Fibroblast of skin of back (primary cell): ENCODE measurements at regions not wholly inside any gene's neighbourhood (a gene's known extent, or its start where the extent isn't known, plus 50 kb on each side); places are given as distances from the start of the nearest gene placed in this dataset.
"Not testable (repeated sequence)": the region's sequence is repeated elsewhere in the genome, so short reads cannot be mapped to it uniquely, and the experiment has no call there.

ENCODE experiments used
- DNase-seq: peaks from one replicate; pipeline ENCODE4 v3.0.0-alpha.2; 2013

DNA sequence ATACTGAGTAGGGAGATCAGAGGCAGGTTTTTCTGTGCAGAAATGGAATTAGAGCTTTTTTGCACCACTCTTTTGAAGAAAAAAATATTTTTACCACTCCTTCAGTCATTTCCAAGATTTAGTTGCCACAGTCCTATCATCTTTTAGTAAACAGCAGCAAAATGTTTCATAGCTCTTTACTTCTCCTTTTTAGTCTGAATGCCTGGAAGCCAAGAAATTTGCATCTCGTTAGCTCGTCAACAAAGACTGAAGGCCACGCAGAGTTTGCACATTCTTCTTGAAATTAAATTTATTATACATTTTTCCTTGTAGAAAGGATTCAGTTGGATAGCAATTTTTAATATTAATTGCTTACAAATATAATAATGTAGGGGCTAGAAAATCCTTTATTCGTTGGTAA, 544.5 kb upstream of the ATP2B1 start:
- no peak for DNase-seq

DNA sequence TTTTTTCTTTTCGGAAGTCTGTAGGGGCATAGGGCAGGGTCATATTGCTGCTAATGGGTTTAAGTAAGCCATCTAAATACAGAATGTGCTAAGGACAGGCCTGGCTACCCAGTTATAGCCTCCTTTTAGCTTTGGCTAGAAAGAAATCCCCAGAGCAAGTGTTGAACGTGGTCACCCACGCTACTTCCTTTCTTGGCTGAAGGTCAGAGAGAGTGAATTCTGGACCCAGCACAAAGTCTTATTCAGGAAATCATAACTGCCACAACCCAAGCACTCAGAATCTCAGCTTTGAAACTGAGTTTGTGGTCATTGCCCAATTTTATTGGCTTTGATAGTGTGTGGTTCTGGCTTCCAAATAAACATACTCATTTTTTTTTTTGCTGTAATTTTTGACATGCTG, 542.1 kb upstream of the ATP2B1 start:
- DNase-seq: no peak

DNA sequence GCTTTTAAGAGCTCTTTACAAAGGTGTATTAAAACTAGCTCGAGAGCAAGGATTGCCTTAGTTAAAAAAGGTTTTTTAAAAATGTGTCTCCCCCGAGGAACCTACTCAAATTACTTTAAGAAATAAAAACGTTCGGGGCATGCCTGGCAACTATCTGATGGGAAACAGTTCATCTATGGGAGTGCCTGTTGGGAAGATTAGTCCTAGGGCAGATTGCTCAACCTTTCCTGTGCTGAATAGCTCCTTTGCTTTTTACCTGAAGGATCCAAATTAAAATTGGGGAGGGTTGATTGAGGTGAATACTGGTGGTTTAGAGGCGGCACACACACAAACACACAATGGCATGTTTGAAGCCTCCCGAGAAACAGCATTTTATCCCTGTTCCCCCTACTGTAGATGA, 541.4 kb upstream of the ATP2B1 start:
- DNase-seq: no peak

DNA sequence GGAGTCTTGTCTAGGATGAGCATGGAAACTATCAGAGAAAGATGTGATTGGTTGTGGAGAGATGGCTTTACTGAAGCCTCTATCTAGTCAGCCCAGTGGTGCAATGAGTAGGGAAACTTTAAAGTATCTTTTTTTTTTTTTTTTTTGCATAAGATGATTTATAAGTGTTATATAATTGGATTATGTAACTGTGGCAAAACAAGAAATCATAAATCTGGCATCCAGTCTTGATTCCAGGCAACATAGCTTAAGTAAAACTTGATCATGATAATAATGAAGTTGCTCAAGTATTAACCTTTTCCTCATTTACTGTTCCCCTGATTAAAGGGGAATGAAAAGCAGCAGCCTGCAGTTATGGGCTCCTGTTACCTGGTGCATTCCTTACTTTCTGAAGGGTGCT, 538.0 kb upstream of the ATP2B1 start:
- DNase-seq: no peak

DNA sequence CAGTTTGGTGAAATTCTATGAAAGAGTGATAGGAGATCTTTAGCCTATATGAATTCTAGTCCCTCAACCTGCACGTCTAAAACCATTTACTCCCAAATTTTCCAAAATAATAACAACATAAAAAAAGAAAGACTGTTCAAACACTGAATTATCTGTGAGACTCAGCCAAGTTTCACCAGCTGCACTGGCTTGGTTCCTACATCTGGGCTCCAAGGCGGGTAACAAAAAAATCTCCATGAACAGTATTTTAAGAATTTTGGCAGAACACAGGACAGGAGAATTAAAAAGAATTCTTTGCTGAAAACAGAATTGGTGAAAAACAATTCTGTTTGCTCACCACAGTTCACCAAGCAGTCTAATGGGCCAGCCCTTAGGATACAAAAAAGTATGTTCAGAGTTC, 536.8 kb upstream of the ATP2B1 start:
- no peak for DNase-seq

DNA sequence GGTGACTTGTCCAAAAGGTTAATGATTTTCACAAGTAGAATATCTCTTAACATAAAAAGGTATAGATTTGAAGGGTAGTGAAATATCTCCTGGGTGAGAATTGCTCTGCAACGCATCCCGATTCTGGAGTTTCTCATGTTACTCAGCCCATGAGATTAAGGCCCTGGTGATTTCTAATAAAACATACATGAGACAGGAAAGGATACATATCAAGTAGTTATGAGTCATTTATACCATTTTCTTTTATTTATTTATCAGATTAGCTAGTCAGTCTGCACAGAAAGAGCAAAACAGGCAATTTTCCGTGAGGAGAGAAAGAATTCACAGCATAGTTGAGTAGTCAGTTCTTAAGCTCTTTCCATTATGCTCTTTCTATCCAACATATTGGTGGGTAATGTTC, 535.6 kb upstream of the ATP2B1 start:
- peak; percentile 36 for DNase-seq

DNA sequence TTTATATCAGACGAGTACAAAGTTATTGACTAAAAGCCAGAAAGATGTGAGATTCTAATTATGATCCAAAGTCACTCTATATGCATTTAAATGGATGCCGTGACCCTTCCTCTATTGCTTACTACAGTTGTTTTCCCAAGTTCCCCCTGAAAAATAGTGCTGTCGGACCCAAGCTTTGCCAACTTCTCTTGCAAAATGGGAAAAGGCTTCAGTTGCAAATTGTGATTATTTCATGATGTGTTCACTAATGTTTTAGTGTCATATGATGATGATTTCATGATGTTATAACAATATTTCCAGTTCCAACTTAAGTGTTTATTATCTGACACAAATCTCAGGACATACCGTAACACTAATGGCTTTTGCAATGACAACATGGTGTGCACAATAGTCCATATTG, 534.6 kb upstream of the ATP2B1 start:
- DNase-seq: no peak

DNA sequence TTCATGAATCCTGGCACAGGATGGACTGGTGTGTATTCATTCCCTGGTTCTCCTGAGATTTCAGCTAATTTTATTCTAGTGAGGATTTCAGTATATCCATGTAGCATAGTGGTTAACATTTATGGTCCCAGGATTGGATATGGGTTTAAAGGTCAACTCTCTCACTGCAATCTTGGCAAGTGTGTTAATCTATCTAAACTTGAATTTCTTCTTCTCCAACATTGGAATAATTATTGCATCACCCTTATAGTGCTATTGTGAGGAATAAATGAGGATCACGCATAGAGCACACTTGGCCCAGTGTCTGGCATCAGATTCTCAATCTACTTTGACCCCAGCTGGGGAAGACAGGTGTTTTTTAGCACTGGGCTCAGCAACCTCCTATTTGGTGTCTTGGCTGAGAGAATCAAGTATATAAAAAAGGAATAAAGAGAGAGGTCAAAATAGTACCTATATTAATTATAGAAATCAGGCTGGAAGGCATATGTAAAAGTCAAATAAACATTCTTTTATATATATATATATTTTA, 531.2 kb upstream of the ATP2B1 start:
- DNase-seq: no peak

DNA sequence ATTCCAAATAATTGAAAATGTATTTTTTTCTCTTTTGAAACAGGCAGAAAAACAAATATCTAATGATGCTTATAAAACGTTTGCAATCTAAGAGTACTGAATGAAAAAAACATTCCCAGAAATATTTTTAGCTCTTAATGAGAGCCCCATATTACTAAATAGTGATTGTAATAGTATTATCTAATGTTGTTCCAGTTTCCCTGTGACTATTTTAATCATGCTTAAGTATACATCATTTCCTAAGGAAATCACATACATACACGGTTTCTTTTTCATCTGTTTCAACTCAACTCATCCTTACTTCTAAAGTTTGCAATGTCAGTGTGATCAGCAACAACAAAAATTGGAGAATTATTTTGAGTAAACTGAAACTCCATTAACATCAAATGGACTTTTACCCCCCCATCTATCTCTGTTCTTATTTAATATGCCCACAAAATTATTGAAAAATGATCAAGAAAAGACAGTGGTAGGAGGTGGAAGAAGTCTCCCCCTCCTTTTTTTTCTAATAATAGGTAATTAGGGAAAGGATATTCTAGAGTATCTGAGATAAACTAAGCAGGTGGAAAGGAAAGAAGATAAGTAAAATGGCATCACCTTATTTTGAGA, 530.1 kb upstream of the ATP2B1 start:
- DNase-seq: no peak

DNA sequence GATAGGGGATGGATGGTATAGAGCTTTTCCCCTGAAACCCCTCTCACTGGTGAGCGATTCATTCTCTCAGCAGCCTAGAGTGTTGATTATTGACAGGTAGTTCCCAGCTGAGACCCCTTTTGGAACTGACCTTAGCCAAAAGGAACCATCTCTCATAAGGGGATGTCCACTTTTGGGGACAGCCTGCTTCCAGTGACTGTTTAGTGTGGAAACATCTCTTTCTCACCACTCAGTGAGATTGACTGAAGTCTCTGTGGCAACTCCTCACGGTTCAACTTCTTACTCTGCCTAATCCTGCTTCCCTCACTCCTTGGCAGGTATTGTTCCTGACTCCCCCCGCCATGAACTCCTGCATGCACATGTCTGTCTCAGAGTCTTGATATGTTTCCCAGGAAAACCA, 529.2 kb upstream of the ATP2B1 start:
- no peak for DNase-seq

DNA sequence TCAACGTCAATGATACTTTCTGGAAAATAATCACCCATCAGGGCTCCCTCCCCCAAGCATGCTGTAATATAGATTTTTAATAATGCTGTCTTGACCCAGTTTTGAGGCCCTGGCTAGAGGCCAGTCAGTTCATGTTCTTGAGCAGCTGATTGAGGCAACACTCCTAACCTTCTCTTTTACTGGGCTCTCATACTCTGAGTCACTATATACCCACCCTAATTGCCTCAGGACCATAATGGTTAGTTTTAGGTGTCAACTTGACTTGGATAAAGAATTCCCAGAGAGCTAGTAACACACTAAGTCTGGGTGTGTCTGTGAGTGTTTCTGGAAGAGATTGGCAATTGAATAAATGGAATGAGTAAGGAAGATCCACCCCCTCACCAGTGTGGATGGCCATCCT, 527.0 kb upstream of the ATP2B1 start:
- peak; percentile 17 for DNase-seq

DNA sequence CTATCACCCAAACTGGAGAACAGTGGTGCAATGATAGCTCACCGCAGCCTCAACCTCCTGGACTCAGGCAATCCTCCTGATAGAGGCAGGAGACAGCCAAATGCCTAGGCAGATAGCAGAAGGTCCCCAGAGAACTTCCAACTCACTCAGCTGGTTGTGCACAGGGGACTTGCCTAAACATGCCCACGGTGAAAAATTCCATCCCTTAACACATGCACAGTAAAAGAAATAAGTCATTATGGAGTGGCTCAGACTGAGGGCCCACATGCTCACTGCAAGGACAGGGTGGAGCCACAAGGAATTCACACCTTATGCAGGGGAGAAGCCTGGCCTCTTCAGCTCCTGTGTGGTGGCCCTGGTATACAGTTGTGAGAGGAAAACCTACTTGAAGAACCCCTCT, 525.8 kb upstream of the ATP2B1 start:
- peak; percentile 57 for DNase-seq

DNA sequence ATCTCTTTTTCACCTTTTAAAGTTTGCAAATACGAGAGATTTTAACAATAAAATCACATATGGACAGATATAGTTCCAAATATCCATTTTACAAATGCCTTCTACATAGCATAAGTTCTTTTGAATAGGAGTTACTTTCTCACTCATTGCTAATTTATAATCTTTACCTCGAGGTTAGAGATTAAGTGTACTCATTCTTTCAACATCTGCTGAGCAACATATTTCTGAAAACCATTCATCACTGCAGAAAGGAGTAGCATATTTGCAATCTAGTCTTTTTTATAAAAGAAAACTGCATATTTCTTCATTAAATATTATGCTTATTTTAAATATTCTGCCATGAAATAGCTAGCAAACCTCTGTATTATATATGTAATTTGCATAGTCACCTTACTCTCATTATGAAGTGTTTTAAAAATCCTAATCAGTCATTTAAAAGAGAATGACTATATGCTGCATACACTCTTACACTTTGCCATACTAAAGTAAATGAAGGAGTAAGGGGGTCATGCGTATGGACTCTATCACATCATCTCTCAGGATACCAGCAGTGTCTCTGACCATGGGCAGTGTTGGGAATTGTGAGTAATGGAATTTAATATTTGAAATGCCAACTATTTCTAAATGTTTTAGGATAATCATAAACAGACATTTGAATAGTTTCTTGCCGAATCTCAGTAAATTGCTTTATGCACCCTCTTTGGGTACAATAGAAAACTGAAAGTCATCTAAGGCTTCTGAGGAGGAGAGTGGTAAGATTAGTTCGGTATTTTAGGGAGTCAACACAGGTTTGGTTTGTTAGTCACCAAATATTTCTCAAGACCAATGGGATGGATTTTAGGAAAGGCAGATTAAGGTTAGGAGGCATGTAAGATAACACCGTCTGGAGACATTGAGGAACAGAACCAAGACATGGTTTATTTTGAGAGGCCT, 524.8 kb upstream of the ATP2B1 start:
- DNase-seq: peak; percentile 25

DNA sequence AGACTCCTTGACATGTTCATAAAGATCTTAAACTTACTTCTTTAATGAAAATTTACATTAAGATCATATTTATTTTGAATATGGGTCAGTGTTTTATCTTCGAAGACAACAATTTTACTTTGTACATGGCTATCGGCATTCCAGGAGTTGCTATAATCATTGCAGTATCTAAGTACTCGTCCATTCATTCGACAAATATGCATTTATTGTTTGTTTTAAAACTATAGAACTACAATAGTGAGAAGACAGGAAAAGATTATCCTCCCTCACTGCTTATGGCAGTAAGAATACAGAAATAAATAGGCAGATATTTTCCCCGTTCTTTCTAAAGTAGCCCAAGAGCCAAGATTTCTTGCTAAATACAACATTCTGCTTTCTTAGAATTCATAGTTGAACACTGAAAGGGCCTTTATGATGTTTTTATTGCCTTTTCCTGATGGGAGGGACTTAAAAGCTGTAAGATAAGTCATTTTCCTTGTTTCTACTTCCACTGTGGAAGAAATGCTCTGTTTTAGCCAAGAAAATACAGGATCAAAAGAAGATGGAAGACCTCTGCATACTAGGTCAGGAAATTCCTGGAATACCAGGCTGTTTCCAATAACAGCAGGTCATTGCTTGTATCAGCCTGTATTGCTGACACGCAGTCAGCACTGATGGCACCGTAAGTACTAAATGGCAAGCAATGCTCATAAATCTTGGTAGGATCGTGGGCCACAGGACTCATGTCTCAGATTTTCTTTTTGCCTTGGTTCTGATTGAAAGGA, 521.0 kb upstream of the ATP2B1 start:
- DNase-seq: peak; percentile 54

DNA sequence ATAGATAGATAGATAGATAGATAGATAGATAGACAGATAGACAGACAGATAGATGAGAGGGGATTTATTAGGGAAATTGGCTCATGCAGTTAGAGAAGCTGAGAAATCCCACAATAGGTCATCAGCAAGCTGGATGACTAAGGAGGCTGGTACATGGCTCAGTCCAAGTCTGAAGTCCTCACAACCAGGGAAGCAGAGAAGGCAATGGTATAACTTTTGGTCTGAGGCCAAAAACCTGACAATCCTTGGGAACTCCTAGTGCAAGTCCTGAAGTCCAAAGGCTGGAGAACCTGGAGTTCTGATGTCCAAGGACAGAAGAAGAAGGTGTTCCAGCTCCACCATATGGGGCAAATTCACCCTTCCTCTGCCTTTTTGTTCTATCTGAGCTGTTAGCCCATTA, 517.6 kb upstream of the ATP2B1 start:
- DNase-seq: peak; percentile 11

DNA sequence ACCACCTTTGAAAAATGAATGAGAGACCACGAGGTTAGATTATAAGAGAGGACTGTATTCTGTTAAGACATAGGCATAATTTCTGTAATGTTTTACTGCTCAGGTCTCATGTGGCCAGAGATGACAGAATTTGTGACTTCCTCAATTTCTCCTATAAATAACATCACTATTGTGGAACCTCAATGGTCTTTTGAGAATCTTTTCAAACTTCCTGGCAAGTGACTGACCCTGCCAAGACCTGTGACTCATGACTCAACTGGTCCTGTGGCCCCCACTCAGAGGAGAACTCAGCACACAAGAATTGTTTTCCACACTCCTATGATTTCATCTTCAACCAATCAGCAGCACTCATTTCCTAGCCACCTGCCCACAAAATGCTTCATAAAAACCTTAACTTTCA, 508.2 kb upstream of the ATP2B1 start:
- DNase-seq: peak; percentile 52

DNA sequence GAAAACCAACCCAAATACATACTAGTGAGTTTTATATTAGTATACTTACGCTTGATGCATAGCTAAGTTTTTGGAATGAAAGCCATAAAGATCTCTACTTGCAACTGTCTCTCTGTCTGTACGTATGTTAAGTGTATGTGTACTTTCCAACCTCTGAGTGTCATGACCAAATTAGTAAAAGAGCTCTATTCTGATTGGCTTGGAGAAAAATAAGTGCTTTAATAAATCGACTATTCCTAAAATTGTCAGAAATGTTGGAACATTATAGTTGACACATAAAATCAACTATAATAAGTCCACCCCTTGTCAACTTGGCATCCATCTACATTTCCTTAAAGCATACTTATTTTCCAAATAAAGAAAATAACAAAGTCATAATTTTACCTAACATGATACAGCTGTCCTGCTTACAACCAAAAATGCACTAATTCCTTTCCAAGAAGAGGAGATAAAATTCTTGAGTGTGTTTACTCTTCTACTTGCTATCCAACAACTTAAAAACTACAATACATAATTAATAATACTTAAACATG, 507.4 kb upstream of the ATP2B1 start:
- no peak for DNase-seq

DNA sequence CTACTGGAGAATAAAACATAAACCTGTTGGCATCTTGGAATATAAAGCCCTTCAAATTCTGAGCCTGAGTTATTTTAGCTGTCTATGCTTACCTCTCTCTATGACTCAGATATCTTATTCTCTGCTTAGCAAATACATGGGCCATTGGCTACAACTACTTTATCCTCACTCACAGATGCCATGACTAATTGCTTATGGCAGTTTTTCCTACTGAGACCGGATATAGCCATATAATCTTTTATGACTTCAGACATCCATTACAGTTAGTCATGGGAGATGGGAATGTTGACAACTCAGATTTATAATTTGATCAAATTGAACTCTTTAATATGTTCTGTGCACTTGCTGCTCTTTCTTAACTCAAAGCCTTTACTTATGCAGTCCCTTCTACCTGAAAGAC, 502.4 kb upstream of the ATP2B1 start:
- peak; percentile 78 for DNase-seq

DNA sequence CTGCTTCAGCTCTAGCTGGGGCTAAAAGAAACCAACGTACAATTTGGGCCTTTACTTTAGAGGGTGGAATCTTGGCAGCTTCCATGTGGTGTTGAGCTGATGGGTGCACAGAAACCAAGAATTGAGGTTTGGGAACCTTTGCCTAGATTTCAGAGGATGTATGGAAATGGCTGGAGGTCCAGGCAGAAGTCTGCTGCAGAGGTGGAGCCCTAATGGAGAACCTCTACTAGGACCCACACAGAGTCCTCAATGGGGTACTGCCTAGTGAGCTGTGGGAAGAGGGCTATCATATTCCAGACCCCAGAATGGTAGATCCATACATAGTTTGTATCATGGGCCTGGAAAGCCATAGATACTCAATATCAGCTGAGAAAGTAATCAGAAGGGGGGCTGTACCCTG, 500.4 kb upstream of the ATP2B1 start:
- no peak for DNase-seq

DNA sequence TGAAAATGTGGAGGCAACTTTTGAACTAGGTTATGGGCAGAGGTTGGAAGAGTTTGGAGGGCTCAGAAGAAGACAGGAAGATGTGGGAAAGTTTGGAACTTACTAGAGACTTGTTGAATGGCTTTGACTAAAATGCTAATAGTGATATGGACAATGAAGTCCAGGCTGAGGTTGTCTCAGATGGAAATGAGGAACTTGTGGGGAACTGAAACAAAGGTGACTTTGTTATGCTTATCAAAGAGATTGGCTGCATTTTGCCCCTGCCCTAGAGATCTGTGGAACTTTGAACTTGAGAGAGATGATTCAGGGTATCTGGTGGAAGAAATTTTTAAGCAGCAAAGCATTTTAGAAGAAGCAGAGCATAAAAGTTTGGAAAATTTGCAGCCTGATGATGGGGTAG, 499.7 kb upstream of the ATP2B1 start:
- not testable (repeated sequence) for DNase-seq

DNA sequence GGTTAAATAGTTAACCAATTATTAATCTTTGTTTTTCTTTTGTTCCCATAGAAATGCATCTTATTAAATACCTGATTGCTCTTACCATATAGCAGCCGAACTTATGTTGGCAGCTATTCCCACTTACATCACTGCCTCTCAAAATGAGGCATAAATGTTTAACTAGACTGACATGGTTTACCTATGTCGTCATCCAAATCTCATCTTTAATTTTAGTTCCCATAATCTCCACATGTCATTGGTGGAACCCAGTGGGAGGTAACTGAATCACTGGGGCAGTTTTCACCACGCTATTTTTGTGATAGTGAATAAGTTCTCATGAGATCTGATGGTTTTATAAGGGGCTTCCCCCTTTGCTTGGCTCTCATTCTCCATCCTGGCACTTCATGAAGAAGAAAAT, 499.2 kb upstream of the ATP2B1 start:
- DNase-seq: no peak

DNA sequence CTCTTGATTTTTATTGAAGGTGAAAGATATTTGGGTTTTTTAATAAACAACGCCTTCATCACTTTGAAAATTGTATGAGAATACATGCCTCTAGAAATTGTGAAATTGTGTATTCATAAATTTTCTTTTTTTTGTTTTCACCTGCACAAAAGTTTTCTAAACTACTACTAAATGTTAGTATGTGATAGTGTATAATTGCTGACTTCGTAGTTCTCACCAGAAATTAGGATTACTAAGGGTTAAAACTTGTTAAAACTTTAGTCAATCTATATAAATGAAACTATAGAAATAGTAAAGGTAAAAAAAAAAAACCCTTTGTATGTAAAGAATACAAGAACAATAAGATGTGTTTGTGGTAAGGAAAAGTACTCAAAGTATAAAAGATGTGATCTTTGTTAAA, 496.5 kb upstream of the ATP2B1 start:
- no peak for DNase-seq

DNA sequence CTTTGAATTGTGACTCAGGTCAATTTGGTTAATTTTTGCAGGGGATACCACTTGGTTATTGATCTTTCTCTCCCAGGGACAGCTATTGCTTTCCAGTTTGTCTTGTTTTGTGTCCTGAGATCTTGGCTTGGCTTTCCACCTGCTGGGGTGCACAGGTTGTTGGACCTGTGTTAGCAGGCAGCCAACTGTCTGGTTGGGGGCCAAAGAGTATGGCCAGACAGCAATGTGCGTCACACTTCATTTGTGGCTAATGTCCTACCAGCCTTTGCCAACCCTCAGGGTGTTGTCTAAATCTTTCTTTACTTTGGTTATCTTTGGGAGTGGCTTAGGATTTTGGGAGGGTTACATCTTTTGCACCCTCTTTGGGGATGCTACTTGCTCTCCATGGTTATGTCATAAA, 494.9 kb upstream of the ATP2B1 start:
- no peak for DNase-seq
